Stomach (tissue), 4 donors: ENCODE measurements at regions not wholly inside any gene's neighbourhood (a gene's known extent, or its start where the extent isn't known, plus 50 kb on each side); places are given as distances from the start of the nearest gene placed in this dataset.

Experiments used
- CTCF ChIP-seq, 7 experiments: fragments of 450-650 bp in 4 of 7; fragments of 200-600 bp in 3 of 7; sonication (generic) in 3 of 7; IDR thresholded peaks; one replicate each; pipeline ENCODE4 v1.5.1; 2016 to 2019; ENCODE audit warnings: antibody characterized with exemption in 7 of 7, control low read depth in 2 of 7, mild to moderate bottlenecking in 1 of 7
- POLR2A ChIP-seq, 4 donors: fragments of 450-650 bp; IDR thresholded peaks; one replicate each; pipeline ENCODE4 v1.6.1; 2016; ENCODE audit warnings: antibody characterized with exemption in 4 of 4, control low read depth in 2 of 4, mild to moderate bottlenecking in 1 of 4, moderate library complexity in 1 of 4
- POLR2AphosphoS5 ChIP-seq, 3 donors: sonication (generic); formaldehyde crosslinking; IDR thresholded peaks; one replicate each; pipeline ENCODE4 v1.6.1; 2016; ENCODE audit warnings: antibody characterized with exemption in 3 of 3

- TF ChIP-seq CTCF (IDR thresholded peaks at IDR 0.05) (no peak), POLR2A (IDR thresholded peaks at IDR 0.05) (no peak), POLR2AphosphoS5 (IDR thresholded peaks at IDR 0.05) (no peak)
Observed at GRCh38 chr21:25449950-25450349, 157.3 kb downstream of the MRPL39 start.
